Omental fat pad (tissue), 3 donors: ENCODE measurements at regions not wholly inside any gene's neighbourhood (a gene's known extent, or its start where the extent isn't known, plus 50 kb on each side); places are given as distances from the start of the nearest gene placed in this dataset.

Experiments used
- ATAC-seq: fragments of 150-250 bp; one replicate; pipeline ENCODE4 v1.9.1; 2016; ENCODE audit warnings: mild to moderate bottlenecking, moderate library complexity; ENCODE audit not compliant: low FRiP score
- DNase-seq: peaks from one replicate; pipeline ENCODE4 v3.0.0-alpha.2; 2019; ENCODE audit warnings: low spot score
- TF ChIP-seq, protein P1 (sequence below), 3 donors: fragments of 450-650 bp; IDR thresholded peaks; one replicate each; pipeline ENCODE4 v1.5.1; 2016 to 2017; ENCODE audit warnings: antibody characterized with exemption in 3 of 3, mild to moderate bottlenecking in 3 of 3, moderate library complexity in 2 of 3

DNA sequence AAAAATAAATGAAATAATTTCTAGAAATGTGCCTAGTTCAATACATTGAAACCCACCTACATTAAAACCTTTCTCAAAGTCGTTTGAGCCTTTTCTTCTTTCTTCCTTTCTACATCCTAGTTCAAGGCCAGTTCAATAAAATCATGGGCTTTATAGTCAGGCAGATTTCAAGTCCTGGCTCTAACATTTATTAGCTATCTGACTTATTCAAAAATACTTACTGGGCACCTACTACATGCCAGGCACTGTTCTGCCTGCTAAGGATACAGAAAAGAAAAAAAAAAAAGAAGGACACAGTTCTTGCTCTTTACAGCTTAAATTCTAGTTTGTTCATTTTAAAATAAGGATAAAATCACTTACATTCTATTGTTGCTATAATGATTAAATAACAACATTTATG is 134.2 kb upstream of the FGGY start:
- no peak for ATAC-seq

DNA sequence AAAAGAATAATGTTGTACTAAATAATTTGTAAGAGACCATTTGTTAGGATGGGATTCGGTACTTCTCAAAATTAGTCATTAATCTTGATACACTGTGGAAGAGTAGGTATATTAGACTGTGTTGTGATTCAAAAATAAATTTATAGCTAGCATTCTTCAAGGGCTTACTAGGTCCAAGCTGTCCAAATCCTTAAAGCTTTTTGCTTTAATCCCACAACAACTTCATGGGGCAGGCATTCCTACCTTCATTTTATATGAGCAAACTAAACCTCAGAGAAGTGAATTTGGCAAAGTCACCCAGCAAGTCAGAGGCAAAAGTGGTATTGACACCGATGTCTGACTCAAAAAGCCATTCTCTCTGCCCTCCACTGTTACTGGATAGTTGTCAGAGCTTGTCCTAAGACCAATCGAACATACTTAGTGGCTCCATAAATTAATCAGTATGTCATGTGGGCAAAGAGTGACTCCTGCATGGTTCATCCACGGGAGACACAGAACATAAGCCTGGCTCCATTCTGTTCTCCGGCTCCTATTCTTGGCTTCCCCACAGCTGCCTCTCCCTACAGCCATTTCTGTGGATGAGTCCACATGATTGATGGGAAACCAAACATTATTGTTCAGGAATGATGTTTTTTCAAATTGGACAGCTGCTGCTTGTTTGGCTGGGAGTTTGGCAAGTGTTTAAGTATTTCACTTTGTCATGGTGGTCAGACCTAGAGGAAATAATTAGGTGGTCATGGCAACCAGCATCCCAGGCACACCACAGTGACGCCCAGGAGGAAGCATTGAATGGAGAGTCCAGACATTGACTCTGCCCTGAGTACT is 133.4 kb upstream of the FGGY start:
- TF ChIP-seq, protein P1, sequence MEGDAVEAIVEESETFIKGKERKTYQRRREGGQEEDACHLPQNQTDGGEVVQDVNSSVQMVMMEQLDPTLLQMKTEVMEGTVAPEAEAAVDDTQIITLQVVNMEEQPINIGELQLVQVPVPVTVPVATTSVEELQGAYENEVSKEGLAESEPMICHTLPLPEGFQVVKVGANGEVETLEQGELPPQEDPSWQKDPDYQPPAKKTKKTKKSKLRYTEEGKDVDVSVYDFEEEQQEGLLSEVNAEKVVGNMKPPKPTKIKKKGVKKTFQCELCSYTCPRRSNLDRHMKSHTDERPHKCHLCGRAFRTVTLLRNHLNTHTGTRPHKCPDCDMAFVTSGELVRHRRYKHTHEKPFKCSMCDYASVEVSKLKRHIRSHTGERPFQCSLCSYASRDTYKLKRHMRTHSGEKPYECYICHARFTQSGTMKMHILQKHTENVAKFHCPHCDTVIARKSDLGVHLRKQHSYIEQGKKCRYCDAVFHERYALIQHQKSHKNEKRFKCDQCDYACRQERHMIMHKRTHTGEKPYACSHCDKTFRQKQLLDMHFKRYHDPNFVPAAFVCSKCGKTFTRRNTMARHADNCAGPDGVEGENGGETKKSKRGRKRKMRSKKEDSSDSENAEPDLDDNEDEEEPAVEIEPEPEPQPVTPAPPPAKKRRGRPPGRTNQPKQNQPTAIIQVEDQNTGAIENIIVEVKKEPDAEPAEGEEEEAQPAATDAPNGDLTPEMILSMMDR (IDR thresholded peaks at IDR 0.05) = no peak
- DNase-seq (no peak), ATAC-seq (no peak)

More for the DNA sequence above, 134.2 kb upstream of the FGGY start:
- DNase-seq = no peak
- TF ChIP-seq, protein P1 (IDR thresholded peaks at IDR 0.05) = no peak

DNA sequence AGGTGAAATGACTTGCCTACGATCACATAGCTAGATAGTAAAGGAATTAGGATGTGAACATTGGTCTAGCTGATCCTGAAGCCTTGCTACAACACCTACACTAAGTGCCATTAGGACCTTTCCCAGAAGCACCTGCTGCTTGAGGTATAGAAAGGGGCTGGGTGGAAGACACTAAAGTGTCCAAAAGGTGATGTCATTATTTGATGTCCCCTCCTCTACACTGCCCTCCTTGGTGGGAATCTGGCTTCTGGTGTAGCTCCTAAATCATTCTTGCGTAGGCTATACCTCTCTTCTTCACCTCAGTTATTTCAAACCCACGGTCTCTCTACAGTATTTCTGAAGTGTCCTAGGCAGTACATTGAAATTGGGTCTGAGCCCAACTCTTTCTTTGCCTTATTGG is 132.5 kb upstream of the FGGY start:
- TF ChIP-seq, protein P1 (IDR thresholded peaks at IDR 0.05) = no peak
- DNase-seq = no peak

DNA sequence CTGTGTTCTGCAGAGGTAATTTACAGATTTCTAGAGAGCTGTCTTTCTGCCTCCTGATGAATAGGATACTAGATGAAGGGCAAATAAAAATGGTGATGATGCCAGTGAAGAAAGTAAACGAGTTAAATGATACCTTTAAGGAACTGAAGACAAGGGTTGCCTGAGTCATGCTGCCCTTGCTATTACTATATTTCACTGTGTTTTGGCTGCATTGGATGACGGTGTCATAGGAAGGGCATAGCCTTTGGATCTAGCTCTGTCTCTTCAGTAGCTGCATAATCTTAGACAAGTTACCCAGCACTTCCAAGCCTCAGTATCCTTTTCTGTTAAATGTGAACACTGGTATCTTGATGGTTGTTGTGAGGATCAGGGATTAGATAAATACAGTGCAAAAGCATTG is 131.5 kb upstream of the FGGY start:
- DNase-seq (no peak), ATAC-seq (no peak)
- TF ChIP-seq, protein P1 (IDR thresholded peaks at IDR 0.05) = no peak

More for the DNA sequence above, 132.5 kb upstream of the FGGY start:
- ATAC-seq = no peak

DNA sequence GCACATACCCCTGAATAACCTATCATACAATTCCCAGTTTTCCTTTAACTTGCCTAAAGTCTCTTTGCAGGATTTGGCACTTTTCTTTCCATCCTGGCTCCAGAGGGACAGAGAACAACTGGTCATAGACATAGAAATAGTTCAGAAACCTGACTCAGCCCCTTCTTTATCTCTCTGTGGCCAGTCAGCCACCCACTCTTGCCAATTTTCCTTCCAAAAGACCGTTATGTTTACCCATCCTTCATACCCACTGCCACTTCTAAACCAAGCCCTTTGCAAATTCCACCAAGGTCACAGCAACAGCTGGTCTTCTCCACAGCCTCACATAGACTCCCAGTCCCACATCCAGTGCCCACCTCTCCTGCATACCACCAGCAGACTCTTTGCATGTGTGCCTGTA is 127.2 kb upstream of the FGGY start:
- DNase-seq (no peak), ATAC-seq (no peak)
- TF ChIP-seq, protein P1 (IDR thresholded peaks at IDR 0.05) = no peak

DNA sequence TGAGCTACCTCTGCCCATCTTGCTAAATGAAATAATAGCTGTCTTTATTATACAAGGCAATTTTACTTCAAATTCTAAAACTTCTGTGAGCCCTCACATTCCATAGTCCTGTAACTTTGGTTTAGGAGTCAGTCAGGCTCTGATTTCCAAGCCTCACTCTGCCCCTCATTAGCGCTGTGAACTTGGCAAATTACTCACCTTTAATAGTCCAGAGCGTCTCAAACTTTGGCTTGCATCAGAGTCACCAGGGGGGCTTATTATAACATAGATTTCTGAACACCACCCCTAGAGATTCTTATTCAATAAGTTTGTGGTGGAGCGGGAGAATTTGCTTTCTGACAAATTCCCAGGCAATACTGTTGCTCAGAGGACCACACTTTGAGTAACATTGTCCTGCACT is 126.2 kb upstream of the FGGY start:
- DNase-seq (no peak), ATAC-seq (no peak)
- TF ChIP-seq, protein P1 (IDR thresholded peaks at IDR 0.05) = no peak

DNA sequence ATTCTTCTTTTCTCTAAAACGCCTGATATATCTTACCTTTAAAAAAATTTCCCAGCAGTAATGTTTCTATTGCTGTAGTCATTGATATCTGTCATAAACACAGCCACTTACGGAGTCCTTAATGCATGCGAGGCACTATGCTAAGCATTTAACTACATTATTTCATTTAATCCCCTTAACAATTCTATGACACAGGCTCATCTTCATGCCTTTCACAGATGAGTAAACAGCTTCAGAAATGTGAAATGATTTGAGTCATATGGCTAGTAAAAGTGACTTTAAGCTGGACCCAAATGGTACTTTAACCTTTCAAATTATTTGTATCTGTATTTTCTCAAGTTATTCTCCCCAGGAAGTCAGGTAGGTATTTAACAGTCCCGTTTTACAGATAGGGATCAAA is 125.1 kb upstream of the FGGY start:
- TF ChIP-seq, protein P1 (IDR thresholded peaks at IDR 0.05) = no peak
- no peak for DNase-seq
- no peak for ATAC-seq
